Neutrophil (primary cell): ENCODE measurements at regions not wholly inside any gene's neighbourhood (a gene's known extent, or its start where the extent isn't known, plus 50 kb on each side); places are given as distances from the start of the nearest gene placed in this dataset.

ENCODE experiments used
- H3K27ac ChIP-seq: fragments of 200-600 bp; sonication (generic); 2 replicates; pipeline ENCODE4 v1.5.1; 2016; ENCODE audit warnings: mild to moderate bottlenecking, moderate library complexity
- H3K27me3 ChIP-seq: fragments of 200-600 bp; sonication (generic); 2 replicates; pipeline ENCODE4 v1.6.0; 2016; ENCODE audit warnings: mild to moderate bottlenecking
- H3K36me3 ChIP-seq: fragments of 200-600 bp; sonication (generic); 2 replicates; pipeline ENCODE4 v1.5.1; 2017
- H3K4me1 ChIP-seq, 2 experiments: fragments of 200-600 bp in 1 of 2; sonication (generic) in 1 of 2; 1 replicate in 1 of 2; 2 replicates in 1 of 2; pipeline versions ENCODE4 v1.5.1 to v1.6.1; 2013 to 2016; ENCODE audit warnings: low read depth in 1 of 2, low read length in 1 of 2, mild to moderate bottlenecking in 1 of 2, moderate library complexity in 1 of 2; ENCODE audit not compliant: control insufficient read depth in 1 of 2, insufficient read depth in 1 of 2
- H3K4me3 ChIP-seq, 2 experiments: fragments of 200-600 bp in 1 of 2; sonication (generic) in 1 of 2; 1 replicate in 1 of 2; 2 replicates in 1 of 2; pipeline ENCODE4 v1.5.1; 2013 to 2016; ENCODE audit warnings: low read depth in 1 of 2, low read length in 1 of 2, mild to moderate bottlenecking in 1 of 2, moderate library complexity in 1 of 2
- H3K9me3 ChIP-seq: fragments of 200-600 bp; sonication (generic); 2 replicates; pipeline ENCODE4 v1.5.1; 2016
- CTCF ChIP-seq: fragments of 200-600 bp; sonication (generic); IDR thresholded peaks from 2 replicates; pipeline ENCODE4 v1.5.1; 2016; ENCODE audit warnings: antibody characterized with exemption

- no peak overlapping the region for H3K4me3 ChIP-seq
- TF ChIP-seq CTCF, result no peak
Measured at GRCh38 chr11:69398529-69399492, 82.7 kb upstream of the LINC01488 start.

DNA sequence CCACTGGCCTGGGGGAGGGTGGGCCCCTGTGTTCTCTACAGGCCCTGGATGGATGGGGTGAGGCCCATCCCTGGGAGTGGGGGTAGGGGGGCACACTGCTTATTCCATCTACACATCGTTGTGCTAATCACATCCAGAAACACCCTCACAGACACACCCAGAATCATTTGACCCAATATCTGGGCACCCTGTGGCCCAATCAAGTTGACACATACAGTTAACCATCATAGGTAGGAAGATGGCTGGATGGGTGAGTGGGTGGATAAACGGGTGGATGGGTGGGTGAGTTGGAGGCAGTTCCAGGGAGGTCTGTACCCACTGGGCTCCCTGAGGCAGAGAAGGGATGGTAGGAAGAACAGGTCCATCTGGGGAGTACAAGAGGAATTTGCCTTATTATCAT is 81.3 kb upstream of the LINC01488 start:
- Histone ChIP-seq H3K9me3 (no peaks in the 10 kb centered on the region), H3K27me3 (no peaks in the 10 kb centered on the region), H3K27ac (no peak overlapping the region), H3K36me3 (no peaks in the 10 kb centered on the region), H3K4me1 (peaks cover 0 to 5% of the 10 kb centered on the region in 2 experiments), H3K4me3 (no peak overlapping the region)
- no peak for TF ChIP-seq CTCF

More at GRCh38 chr11:69398529-69399492, 82.7 kb upstream of the LINC01488 start:
- no peaks in the 10 kb centered on the region for H3K9me3 ChIP-seq
- H3K27me3 ChIP-seq, result no peaks in the 10 kb centered on the region
- no peak overlapping the region for H3K27ac ChIP-seq
- peaks cover 0 to 5% of the 10 kb centered on the region in 2 experiments for H3K4me1 ChIP-seq
- H3K36me3 ChIP-seq, result no peaks in the 10 kb centered on the region

DNA sequence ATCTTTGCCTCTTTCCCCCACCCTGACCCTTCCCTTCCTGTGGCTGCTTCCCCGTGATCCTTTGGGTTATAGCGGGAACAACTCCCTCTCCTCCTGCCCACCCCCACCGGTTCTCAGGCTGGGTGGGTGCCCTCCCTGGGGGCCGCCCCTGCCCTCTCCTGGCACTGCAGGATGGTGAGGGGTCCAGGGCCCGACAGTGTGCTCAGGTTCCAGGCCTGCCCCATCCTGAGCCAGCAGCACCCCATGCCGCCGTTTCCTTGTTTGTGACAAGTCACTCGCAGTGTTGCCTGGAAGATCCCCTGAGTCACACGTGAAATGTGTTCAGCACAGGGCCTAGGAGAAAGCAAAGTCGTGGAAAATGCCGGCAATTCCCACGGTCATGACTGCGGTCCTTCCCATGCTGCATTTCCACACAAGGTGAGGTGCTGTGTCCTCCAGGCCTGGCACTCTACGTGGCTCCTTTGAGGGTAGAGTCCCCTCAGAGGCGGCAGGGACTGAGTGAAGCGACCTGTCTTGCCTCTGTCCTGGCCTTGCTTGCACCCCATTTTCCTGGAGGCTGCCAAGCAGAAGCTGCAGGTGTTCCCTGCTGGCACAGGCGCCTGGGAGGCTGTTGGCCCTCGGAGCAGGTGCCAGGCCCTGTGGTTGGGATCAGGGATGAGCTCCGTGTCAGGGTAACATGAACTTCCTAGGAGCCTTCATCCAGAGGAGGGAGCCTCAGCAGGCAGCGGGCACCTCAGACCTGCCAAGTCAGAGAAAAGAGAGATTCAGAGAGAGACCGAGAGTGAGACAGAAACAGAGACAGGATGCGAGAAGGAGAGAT is 80.5 kb upstream of the LINC01488 start:
- no peaks in the 10 kb centered on the region for H3K9me3 ChIP-seq
- peaks cover 0 to 5% of the 10 kb centered on the region in 2 experiments for H3K4me1 ChIP-seq
- H3K27me3 ChIP-seq, result no peaks in the 10 kb centered on the region
- H3K36me3 ChIP-seq, result no peaks in the 10 kb centered on the region
- H3K27ac ChIP-seq, result no peak overlapping the region
- TF ChIP-seq CTCF, result no peak
- no peak overlapping the region for H3K4me3 ChIP-seq

DNA sequence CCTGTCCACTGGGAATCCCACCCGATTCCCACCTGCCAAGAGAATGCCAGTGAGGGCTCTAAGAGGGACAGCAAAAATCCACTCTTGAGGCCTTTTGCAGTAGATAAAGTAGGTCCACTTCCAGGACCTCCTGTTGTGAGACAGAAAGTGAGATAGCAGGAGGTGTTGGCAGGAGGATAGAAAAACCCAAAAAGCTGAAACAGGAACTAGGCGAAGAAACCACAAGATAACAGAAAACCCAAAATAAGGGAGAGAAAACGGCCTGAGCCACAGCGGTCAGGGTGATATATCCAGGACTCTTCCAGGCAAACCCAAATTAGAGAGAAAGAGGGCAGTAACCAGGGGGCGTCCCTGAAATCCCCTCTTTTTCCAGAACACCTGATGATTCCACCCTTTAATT is 79.7 kb upstream of the LINC01488 start:
- TF ChIP-seq CTCF, result no peak
- no peak overlapping the region for H3K27ac ChIP-seq
- peaks cover 0 to 5% of the 10 kb centered on the region in 2 experiments for H3K4me1 ChIP-seq
- H3K36me3 ChIP-seq, result no peaks in the 10 kb centered on the region
- no peaks in the 10 kb centered on the region for H3K9me3 ChIP-seq
- no peak overlapping the region for H3K4me3 ChIP-seq
- no peaks in the 10 kb centered on the region for H3K27me3 ChIP-seq

DNA sequence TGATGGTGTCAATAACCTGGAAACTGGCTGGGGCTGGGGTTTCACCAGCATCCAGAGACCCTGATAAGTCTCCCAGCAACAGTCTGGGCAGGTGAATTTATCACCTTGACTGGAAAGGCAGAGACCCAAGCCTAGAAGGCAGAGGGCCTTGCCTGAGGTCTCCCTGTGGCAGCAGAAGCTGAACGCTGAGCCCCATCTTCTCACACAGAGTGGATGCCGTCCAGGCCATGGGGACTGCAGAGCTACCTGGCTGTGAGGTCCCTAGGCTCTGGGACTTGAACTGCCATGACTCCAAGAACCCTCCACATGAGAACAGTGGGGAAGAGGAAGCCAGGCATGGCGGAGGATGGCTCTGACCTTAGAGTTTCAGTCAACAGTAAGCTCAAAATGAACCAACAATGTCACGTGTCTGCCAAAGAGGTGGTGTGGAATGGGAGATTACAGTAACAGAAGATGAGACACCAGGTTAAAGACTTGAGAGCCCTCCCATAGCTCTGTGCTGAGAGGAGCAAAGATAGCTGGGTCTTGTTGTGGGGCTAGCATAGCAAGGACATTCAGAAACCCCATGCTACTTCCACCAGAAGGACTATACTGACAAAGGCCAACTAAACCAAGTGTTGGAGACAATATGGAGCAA is 79.1 kb upstream of the LINC01488 start:
- no peak overlapping the region for H3K27ac ChIP-seq

More for the DNA sequence above, 79.1 kb upstream of the LINC01488 start:
- no peaks in the 10 kb centered on the region for H3K27me3 ChIP-seq
- no peaks in the 10 kb centered on the region for H3K9me3 ChIP-seq
- H3K4me1 ChIP-seq, result peaks cover 0 to 5% of the 10 kb centered on the region in 2 experiments
- no peak overlapping the region for H3K4me3 ChIP-seq
- no peak for TF ChIP-seq CTCF
- no peaks in the 10 kb centered on the region for H3K36me3 ChIP-seq
